Astrocyte (in vitro differentiated cells and primary cell): ENCODE measurements at regions not wholly inside any gene's neighbourhood (a gene's known extent, or its start where the extent isn't known, plus 50 kb on each side); places are given as distances from the start of the nearest gene placed in this dataset.

ENCODE experiments used
- DNase-seq: peaks from one replicate; pipeline ENCODE4 v3.0.0-alpha.2; 2010; ENCODE audit warnings: low read depth
- FAIRE-seq: peaks from 2 replicates; lab custom pipeline; 2011; peaks lifted over from hg19 to GRCh38; lab: Jason Lieb, UNC
- H2AFZ ChIP-seq: 2 replicates; pipeline ENCODE4 v1.6.0; 2012; ENCODE audit warnings: low read depth, low read length, inconsistent platforms
- H3K27ac ChIP-seq: 2 replicates; pipeline ENCODE4 v1.5.1; 2011; ENCODE audit warnings: low read depth, low read length, inconsistent platforms
- H3K27me3 ChIP-seq: 2 replicates; pipeline ENCODE4 v1.6.0; 2011; ENCODE audit warnings: low read length, inconsistent platforms; ENCODE audit not compliant: insufficient read depth
- H3K36me3 ChIP-seq: 2 replicates; pipeline ENCODE4 v1.5.1; 2011; ENCODE audit warnings: low read length, inconsistent platforms; ENCODE audit not compliant: insufficient read depth
- H3K4me1 ChIP-seq: 2 replicates; pipeline ENCODE4 v1.5.1; 2011; ENCODE audit warnings: low read length, inconsistent platforms; ENCODE audit not compliant: insufficient read depth
- H3K4me2 ChIP-seq: 2 replicates; pipeline ENCODE4 v1.6.0; 2012; ENCODE audit warnings: low read length, inconsistent platforms
- H3K4me3 ChIP-seq: 2 replicates; pipeline ENCODE4 v1.5.1; 2011; ENCODE audit warnings: low read depth, mild to moderate bottlenecking, low read length, inconsistent platforms; ENCODE audit not compliant: insufficient read depth
- H3K79me2 ChIP-seq: 2 replicates; pipeline ENCODE4 v1.6.0; 2012; ENCODE audit warnings: mild to moderate bottlenecking, low read length, inconsistent platforms; ENCODE audit not compliant: insufficient read depth
- H3K9ac ChIP-seq: 2 replicates; pipeline ENCODE4 v1.6.0; 2012; ENCODE audit warnings: mild to moderate bottlenecking, low read length, inconsistent platforms
- H3K9me3 ChIP-seq: 2 replicates; pipeline ENCODE4 v1.5.1; 2012; ENCODE audit warnings: low read depth, mild to moderate bottlenecking, low read length, inconsistent platforms; ENCODE audit not compliant: insufficient read depth
- H4K20me1 ChIP-seq: 2 replicates; pipeline ENCODE4 v1.6.0; 2012; ENCODE audit warnings: low read length, inconsistent platforms; ENCODE audit not compliant: insufficient read depth
- H3K27ac Mint-ChIP-seq: one replicate; pipeline ENCODE4 v1.8.0; 2021; ENCODE audit warnings: mild to moderate bottlenecking, mixed read lengths; ENCODE audit not compliant: unreplicated experiment
- H3K27me3 Mint-ChIP-seq: one replicate; pipeline ENCODE4 v1.8.0; 2021; ENCODE audit warnings: low read depth, mixed read lengths; ENCODE audit not compliant: unreplicated experiment
- H3K36me3 Mint-ChIP-seq: one replicate; pipeline ENCODE4 v1.8.0; 2021; ENCODE audit warnings: low read depth, mixed read lengths; ENCODE audit not compliant: unreplicated experiment
- H3K4me1 Mint-ChIP-seq: one replicate; pipeline ENCODE4 v1.8.0; 2021; ENCODE audit warnings: low read depth, mixed read lengths; ENCODE audit not compliant: unreplicated experiment
- H3K4me3 Mint-ChIP-seq: one replicate; pipeline ENCODE4 v1.8.0; 2021; ENCODE audit warnings: mild to moderate bottlenecking, moderate library complexity, mixed read lengths; ENCODE audit not compliant: unreplicated experiment
- H3K9me3 Mint-ChIP-seq: one replicate; pipeline ENCODE4 v1.8.0; 2021; ENCODE audit warnings: mild to moderate bottlenecking, mixed read lengths; ENCODE audit not compliant: unreplicated experiment
- EZH2 ChIP-seq: IDR thresholded peaks from 2 replicates; pipeline ENCODE4 v1.6.1; 2012; ENCODE audit warnings: mild to moderate bottlenecking, low read length, inconsistent platforms; ENCODE audit not compliant: insufficient read depth
- TF ChIP-seq, protein P1 (sequence below): IDR thresholded peaks from 2 replicates; pipeline ENCODE4 v1.5.1; 2011; ENCODE audit warnings: low read depth, mild to moderate bottlenecking, inconsistent platforms, low read length, moderate library complexity; ENCODE audit not compliant: insufficient read depth

DNA sequence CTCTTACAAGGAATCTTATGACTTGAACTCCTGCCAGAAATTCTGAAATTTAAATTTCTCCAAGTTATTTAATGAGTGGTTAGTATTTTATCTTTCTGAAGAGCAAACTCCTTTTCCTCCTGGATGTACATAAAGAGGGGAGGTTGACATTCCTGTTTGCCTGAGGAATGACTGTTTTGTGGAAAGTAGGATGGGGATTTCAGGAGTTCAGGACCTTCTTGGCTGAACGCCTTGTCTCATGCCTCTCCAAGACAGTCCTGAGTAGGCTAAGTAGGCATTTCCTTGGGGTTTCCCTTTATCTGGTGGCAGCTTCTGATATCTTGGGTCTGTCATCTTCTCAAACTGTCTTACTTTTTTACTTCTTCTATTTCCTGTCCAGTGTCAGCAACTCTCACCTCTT is 356.6 kb downstream of the TDRD3 start:
- Histone ChIP-seq H3K27ac (no peak overlapping the region), H3K9me3 (no peaks in the 10 kb centered on the region), H3K9ac (no peak overlapping the region), H3K4me1 (peaks cover 3% of the 10 kb centered on the region), H3K36me3 (no peaks in the 10 kb centered on the region), H3K4me2 (no peak overlapping the region), H3K79me2 (no peaks in the 10 kb centered on the region), H4K20me1 (no peaks in the 10 kb centered on the region), H2AFZ (no peak overlapping the region), H3K27me3 (no peaks in the 10 kb centered on the region), H3K4me3 (no peak overlapping the region)
- H3K36me3 Mint-ChIP-seq: no peaks in the 10 kb centered on the region
- no peaks in the 10 kb centered on the region for H3K9me3 Mint-ChIP-seq
- no peak for DNase-seq
- H3K4me1 Mint-ChIP-seq: peaks cover 16% of the 10 kb centered on the region
- H3K4me3 Mint-ChIP-seq: no peak overlapping the region
- H3K27ac Mint-ChIP-seq: no peak overlapping the region
- H3K27me3 Mint-ChIP-seq: no peaks in the 10 kb centered on the region
- TF ChIP-seq, protein P1, sequence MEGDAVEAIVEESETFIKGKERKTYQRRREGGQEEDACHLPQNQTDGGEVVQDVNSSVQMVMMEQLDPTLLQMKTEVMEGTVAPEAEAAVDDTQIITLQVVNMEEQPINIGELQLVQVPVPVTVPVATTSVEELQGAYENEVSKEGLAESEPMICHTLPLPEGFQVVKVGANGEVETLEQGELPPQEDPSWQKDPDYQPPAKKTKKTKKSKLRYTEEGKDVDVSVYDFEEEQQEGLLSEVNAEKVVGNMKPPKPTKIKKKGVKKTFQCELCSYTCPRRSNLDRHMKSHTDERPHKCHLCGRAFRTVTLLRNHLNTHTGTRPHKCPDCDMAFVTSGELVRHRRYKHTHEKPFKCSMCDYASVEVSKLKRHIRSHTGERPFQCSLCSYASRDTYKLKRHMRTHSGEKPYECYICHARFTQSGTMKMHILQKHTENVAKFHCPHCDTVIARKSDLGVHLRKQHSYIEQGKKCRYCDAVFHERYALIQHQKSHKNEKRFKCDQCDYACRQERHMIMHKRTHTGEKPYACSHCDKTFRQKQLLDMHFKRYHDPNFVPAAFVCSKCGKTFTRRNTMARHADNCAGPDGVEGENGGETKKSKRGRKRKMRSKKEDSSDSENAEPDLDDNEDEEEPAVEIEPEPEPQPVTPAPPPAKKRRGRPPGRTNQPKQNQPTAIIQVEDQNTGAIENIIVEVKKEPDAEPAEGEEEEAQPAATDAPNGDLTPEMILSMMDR: no peak
- TF ChIP-seq EZH2: no peak
- FAIRE-seq: no peak

DNA sequence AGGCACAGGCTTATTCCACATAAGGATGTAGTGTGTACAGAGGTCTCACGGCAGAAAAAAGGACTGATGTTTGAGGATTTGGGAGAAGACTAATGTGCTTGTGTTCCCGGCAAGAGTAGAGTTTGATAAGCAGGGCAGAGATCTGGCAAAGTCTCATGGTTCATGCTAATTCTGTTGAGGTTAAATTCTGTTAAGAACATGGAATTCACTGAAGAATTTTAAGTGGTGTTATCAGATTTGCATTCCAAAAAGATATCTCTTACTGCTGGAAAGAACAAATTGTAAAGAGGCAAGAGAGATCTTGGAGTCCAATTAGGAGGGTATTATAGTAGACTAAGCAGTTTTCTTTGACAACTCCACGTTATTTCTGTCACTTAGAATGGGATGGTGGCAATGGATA is 348.3 kb downstream of the TDRD3 start:
- Histone ChIP-seq H3K27ac (no peak overlapping the region), H3K36me3 (no peaks in the 10 kb centered on the region), H4K20me1 (no peaks in the 10 kb centered on the region), H3K27me3 (no peaks in the 10 kb centered on the region), H3K4me3 (no peak overlapping the region), H3K4me2 (no peak overlapping the region), H3K9me3 (no peaks in the 10 kb centered on the region), H3K79me2 (no peaks in the 10 kb centered on the region), H3K4me1 (no peaks in the 10 kb centered on the region), H3K9ac (no peak overlapping the region), H2AFZ (no peak overlapping the region)
- H3K9me3 Mint-ChIP-seq: peaks cover 6% of the 10 kb centered on the region
- TF ChIP-seq, protein P1: no peak
- TF ChIP-seq EZH2: no peak
- H3K27ac Mint-ChIP-seq: no peak overlapping the region
- no peaks in the 10 kb centered on the region for H3K27me3 Mint-ChIP-seq
- H3K4me3 Mint-ChIP-seq: no peak overlapping the region
- no peaks in the 10 kb centered on the region for H3K4me1 Mint-ChIP-seq
- no peak for FAIRE-seq
- no peak for DNase-seq
- no peaks in the 10 kb centered on the region for H3K36me3 Mint-ChIP-seq

DNA sequence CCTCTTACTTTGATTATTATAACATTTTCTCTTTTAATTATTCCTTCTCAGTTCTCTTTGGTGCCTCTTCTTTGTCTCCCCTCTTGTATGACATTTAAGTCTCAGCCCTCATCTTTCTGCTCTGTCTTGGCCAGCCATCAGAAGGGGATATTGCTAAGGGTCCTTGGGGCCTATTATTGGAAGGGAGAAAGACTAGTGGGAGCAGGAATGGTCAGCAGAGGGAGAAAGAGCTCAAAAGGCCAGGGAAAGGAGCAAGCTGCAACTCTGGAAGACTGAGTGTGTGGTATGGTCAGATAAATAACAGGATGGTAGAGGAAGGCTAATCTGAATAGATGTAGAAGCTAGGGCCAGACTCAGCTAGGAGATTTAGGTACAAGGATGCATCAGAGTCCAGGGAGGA is 336.9 kb downstream of the TDRD3 start:
- Mint-ChIP-seq H3K9me3 (no peaks in the 10 kb centered on the region), H3K4me1 (no peaks in the 10 kb centered on the region), H3K4me3 (no peak overlapping the region), H3K27me3 (no peaks in the 10 kb centered on the region), H3K36me3 (no peaks in the 10 kb centered on the region), H3K27ac (no peak overlapping the region)
- Histone ChIP-seq H3K4me3 (no peak overlapping the region), H3K27ac (no peak overlapping the region), H3K79me2 (no peaks in the 10 kb centered on the region), H3K36me3 (no peaks in the 10 kb centered on the region), H3K4me2 (no peak overlapping the region), H3K9me3 (no peaks in the 10 kb centered on the region), H3K27me3 (no peaks in the 10 kb centered on the region), H3K9ac (no peak overlapping the region), H2AFZ (no peak overlapping the region), H4K20me1 (no peaks in the 10 kb centered on the region), H3K4me1 (no peaks in the 10 kb centered on the region)
- FAIRE-seq (no peak), DNase-seq (no peak)
- TF ChIP-seq, protein P1: no peak
- TF ChIP-seq EZH2: no peak
